Transverse colon (tissue), 4 donors: ENCODE measurements at regions not wholly inside any gene's neighbourhood (a gene's known extent, or its start where the extent isn't known, plus 50 kb on each side); places are given as distances from the start of the nearest gene placed in this dataset.

Experiments used
- CTCF ChIP-seq, 5 experiments: fragments of 200-600 bp in 3 of 5; fragments of 450-650 bp in 2 of 5; sonication (generic) in 3 of 5; IDR thresholded peaks; 1 replicate in 2 of 5; 2 replicates in 3 of 5; pipeline ENCODE4 v1.5.1; 2016 to 2017; ENCODE audit warnings: antibody characterized with exemption in 5 of 5, inconsistent platforms in 3 of 5, mild to moderate bottlenecking in 2 of 5, moderate library complexity in 1 of 5
- POLR2A ChIP-seq: fragments of 450-650 bp; IDR thresholded peaks from one replicate; pipeline ENCODE4 v1.6.1; 2016; ENCODE audit warnings: antibody characterized with exemption, mild to moderate bottlenecking, moderate library complexity
- POLR2AphosphoS5 ChIP-seq, 3 donors: sonication (generic); formaldehyde crosslinking; IDR thresholded peaks; one replicate each; pipeline ENCODE4 v1.6.1; 2016; ENCODE audit warnings: antibody characterized with exemption in 3 of 3

- TF ChIP-seq CTCF (IDR thresholded peaks at IDR 0.05), result no peak
- no peak for TF ChIP-seq POLR2A
- TF ChIP-seq POLR2AphosphoS5 (IDR thresholded peaks at IDR 0.05), result no peak
Measured at GRCh38 chr10:44660271-44660670, 250.9 kb upstream of the TMEM72 start.
